VCaP (cell line): ENCODE measurements at regions not wholly inside any gene's neighbourhood (a gene's known extent, or its start where the extent isn't known, plus 50 kb on each side); places are given as distances from the start of the nearest gene placed in this dataset.

Experiments
- H3K27ac ChIP-seq: fragments of 450-650 bp; 2 replicates; pipeline ENCODE4 v1.5.1; 2017
- CTCF ChIP-seq: fragments of 450-650 bp; conservative IDR thresholded peaks from 2 replicates; pipeline ENCODE4 v1.5.1; 2017; ENCODE audit warnings: mild to moderate bottlenecking, moderate library complexity

- TF ChIP-seq CTCF: no peak
- no peak overlapping the region for H3K27ac ChIP-seq
Observed at GRCh38 chr13:99620806-99621205, 119.5 kb downstream of the TM9SF2 start.

GRCh38 chr13:99619207-99619606 lies 117.9 kb downstream of the TM9SF2 start:
- TF ChIP-seq CTCF: no peak
- H3K27ac ChIP-seq: no peak overlapping the region

- 0 out of 2 replicates have a peak overlapping the region, but pooled peaks have one; percentile 13 for H3K27ac ChIP-seq
- peak; percentile 85 for TF ChIP-seq CTCF
Observed at GRCh38 chr13:99617474-99618255, 116.4 kb downstream of the TM9SF2 start.

- H3K27ac ChIP-seq: no peak overlapping the region
- no peak for TF ChIP-seq CTCF
Observed at GRCh38 chr13:99614465-99614885, 113.2 kb downstream of the TM9SF2 start.
